ENCODE measurements at regions not wholly inside any gene's neighbourhood (a gene's known extent, or its start where the extent isn't known, plus 50 kb on each side); places are given as distances from the start of the nearest gene placed in this dataset.
A peak's percentile ranks its signal among the peaks of the same experiment; 100 is the strongest.

DNA sequence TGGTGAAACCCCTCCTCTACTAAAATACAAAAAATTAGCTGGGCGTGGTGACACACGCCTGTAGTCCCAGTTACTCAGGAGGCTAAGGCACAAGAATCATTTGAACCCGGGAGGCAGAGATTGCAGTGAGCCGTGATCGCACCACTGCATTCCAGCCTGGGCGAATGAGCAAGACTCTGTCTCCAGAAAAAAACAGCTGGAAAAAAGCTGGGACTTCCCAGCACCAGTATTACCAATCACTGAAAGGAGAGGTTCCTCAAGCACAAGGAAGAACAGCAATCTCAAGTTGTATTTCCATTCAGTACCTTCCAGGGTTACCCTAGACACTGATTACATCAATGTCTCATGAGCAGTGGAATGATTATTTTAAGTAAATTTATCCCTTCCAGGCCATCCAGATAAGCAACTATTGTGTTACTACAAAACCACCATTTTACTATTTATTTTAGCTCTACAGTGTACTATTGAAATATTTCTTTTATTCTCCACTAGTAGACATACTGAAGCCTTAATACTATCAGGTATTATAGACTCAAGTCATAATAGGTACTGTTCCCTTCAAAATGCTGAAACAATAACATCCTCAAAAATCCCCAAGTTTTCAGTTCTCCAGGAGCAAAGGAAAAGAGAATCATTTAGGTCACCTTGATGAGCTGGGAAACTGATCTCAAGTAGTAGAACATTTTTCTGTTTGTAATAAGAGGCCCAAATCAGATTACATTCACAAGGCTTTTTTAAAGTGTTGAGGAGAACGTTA is 54.8 kb upstream of the VGLL4 start:
- H3K36me3 ChIP-seq (ENCODE audit: control insufficient read depth in 5 of 5, insufficient read depth in 5 of 5, low read length in 5 of 5): peaks cover 0 to 8% (median 6%) of the 10 kb centered on the region in 5 donors

DNA sequence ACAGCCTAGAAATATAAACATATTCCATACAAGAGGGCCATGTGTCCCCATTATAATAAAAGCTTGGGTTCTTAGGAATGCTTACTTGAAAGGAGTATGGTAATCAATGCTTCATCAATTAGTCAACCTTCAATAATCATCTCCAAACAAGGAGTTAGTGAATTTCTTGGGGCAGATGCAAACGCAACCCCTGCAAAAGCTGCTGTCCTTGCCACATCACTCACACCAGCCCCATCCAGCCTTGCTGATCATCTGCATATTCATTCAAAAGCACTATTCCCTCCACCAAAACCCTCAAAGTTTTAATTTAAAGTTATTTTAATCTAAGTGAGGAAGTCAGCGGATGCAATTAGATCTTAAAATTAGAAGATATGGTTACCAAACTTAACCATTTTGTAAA is 54.0 kb upstream of the VGLL4 start:
- no peak overlapping the region for H3K4me3 ChIP-seq (ENCODE audit: low read depth in 1 of 5, low read length in 5 of 5)
- peaks cover 0 to 8% (median 6%) of the 10 kb centered on the region in 5 donors for H3K36me3 ChIP-seq (ENCODE audit: control insufficient read depth in 5 of 5, insufficient read depth in 5 of 5, low read length in 5 of 5)
- no peaks in the 10 kb centered on the region for H3K9me3 ChIP-seq (ENCODE audit: control insufficient read depth in 5 of 5, low read length in 5 of 5)

More for the DNA sequence above, 54.8 kb upstream of the VGLL4 start:
- Histone ChIP-seq H3K9ac (ENCODE audit: low read length in 5 of 5) (no peak overlapping the region), H3K4me3 (ENCODE audit: low read depth in 1 of 5, low read length in 5 of 5) (no peak overlapping the region), H3K27ac (ENCODE audit: low read depth, low read length) (no peak overlapping the region), H3K27me3 (ENCODE audit: control insufficient read depth in 5 of 5, insufficient read depth in 4 of 5, low read length in 5 of 5) (no peaks in the 10 kb centered on the region), H3K4me1 (ENCODE audit: control insufficient read depth in 5 of 5, insufficient read depth in 5 of 5, low read length in 5 of 5) (peaks cover 2 to 18% (median 12%) of the 10 kb centered on the region in 5 donors), H3K9me3 (ENCODE audit: control insufficient read depth in 5 of 5, low read length in 5 of 5) (no peaks in the 10 kb centered on the region)

DNA sequence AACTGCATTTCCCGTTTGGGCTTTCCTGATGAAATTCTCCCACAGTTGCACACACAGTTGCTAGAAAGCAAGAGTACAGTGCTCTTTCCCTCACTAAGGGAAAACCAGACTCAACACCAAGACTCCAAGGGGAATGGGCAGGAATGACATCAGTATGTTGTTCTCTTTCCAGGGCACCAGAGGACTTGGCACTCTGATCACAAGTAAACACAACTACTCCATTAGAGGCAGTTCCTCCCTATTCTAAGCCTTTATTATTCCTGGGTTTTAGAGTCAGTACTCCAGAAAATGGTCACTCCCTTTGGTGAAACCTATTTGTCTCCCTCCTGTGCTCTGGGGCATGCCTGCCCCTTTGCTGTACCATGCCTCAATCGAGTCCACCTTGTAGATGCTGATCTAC is 52.3 kb upstream of the VGLL4 start:
- Histone ChIP-seq H3K4me3 (ENCODE audit: low read depth in 1 of 5, low read length in 5 of 5) (peak overlapping the region in 1 of 5 donors; percentile 20), H3K9ac (ENCODE audit: low read length in 5 of 5) (peak overlapping the region in 1 of 5 donors; percentile 44), H3K9me3 (ENCODE audit: control insufficient read depth in 5 of 5, low read length in 5 of 5) (no peaks in the 10 kb centered on the region), H3K27me3 (ENCODE audit: control insufficient read depth in 5 of 5, insufficient read depth in 4 of 5, low read length in 5 of 5) (no peaks in the 10 kb centered on the region), H3K36me3 (ENCODE audit: control insufficient read depth in 5 of 5, insufficient read depth in 5 of 5, low read length in 5 of 5) (peaks cover 0 to 5% (median 3%) of the 10 kb centered on the region in 5 donors), H3K27ac (ENCODE audit: low read depth, low read length) (no peak overlapping the region), H3K4me1 (ENCODE audit: control insufficient read depth in 5 of 5, insufficient read depth in 5 of 5, low read length in 5 of 5) (peaks cover 2 to 17% (median 12%) of the 10 kb centered on the region in 5 donors)

More for the DNA sequence above, 54.0 kb upstream of the VGLL4 start:
- Histone ChIP-seq H3K4me1 (ENCODE audit: control insufficient read depth in 5 of 5, insufficient read depth in 5 of 5, low read length in 5 of 5) (peaks cover 2 to 17% (median 12%) of the 10 kb centered on the region in 5 donors), H3K9ac (ENCODE audit: low read length in 5 of 5) (no peak overlapping the region), H3K27ac (ENCODE audit: low read depth, low read length) (no peak overlapping the region), H3K27me3 (ENCODE audit: control insufficient read depth in 5 of 5, insufficient read depth in 4 of 5, low read length in 5 of 5) (no peaks in the 10 kb centered on the region)
